ENCODE measurements at regions not wholly inside any gene's neighbourhood (a gene's known extent, or its start where the extent isn't known, plus 50 kb on each side); places are given as distances from the start of the nearest gene placed in this dataset.

- intact Hi-C loops (cut with DNase I): loop anchor here (10.0 kb wide), 1 partner anchor 133 kb away; no protein-coding TSS in a partner anchor
- ATAC-seq (ENCODE audit: poor library complexity): peak; percentile 51
- peak; percentile 85 for DNase-seq
These were observed 50.0 kb downstream of the NCOR2 start for GRCh38 chr12:124517260-124518050.

GRCh38 chr12:124516850-124517249, 50.6 kb downstream of the NCOR2 start:
- ATAC-seq (ENCODE audit: poor library complexity): no peak
- intact Hi-C loops (cut with DNase I): loop anchor here (10.0 kb wide), 1 partner anchor 132 kb away; no protein-coding TSS in a partner anchor
- DNase-seq: no peak

DNA sequence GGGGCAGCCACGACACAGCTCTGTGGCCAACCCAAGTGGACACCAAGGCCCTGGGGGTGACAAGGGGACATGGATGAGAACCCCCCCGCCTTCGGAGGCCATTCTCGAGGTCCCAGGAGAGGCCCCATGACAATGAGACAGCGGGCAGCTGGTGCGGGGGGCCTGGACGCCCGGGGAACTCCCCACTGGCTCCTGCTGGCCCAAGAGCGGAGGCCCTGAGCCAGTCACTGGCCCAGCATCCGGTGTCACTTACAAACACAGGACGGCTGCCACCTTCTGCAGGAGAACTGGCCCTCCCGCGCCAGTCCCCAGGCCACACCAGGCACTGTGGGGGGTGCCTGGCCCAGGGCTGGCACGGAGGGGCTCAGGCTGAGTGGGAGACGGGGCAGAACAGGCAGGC, 51.4 kb downstream of the NCOR2 start:
- intact Hi-C loops (cut with DNase I): loop anchor here (10.0 kb wide), 1 partner anchor 131 kb away; no protein-coding TSS in a partner anchor
- ATAC-seq (ENCODE audit: poor library complexity): no peak
- peak; percentile 66 for DNase-seq

GRCh38 chr12:124514996-124515932, 52.1 kb downstream of the NCOR2 start:
- DNase-seq (no peak), ATAC-seq (ENCODE audit: poor library complexity) (no peak)
- intact Hi-C loops (cut with DNase I): loop anchor here (10.0 kb wide), 1 partner anchor 130 kb away; no protein-coding TSS in a partner anchor

GRCh38 chr12:124514145-124514995, 53.0 kb downstream of the NCOR2 start:
- intact Hi-C loops (cut with DNase I): loop anchor here (10.0 kb wide), 1 partner anchor 130 kb away; no protein-coding TSS in a partner anchor
- DNase-seq: no peak
- no peak for ATAC-seq (ENCODE audit: poor library complexity)

DNA sequence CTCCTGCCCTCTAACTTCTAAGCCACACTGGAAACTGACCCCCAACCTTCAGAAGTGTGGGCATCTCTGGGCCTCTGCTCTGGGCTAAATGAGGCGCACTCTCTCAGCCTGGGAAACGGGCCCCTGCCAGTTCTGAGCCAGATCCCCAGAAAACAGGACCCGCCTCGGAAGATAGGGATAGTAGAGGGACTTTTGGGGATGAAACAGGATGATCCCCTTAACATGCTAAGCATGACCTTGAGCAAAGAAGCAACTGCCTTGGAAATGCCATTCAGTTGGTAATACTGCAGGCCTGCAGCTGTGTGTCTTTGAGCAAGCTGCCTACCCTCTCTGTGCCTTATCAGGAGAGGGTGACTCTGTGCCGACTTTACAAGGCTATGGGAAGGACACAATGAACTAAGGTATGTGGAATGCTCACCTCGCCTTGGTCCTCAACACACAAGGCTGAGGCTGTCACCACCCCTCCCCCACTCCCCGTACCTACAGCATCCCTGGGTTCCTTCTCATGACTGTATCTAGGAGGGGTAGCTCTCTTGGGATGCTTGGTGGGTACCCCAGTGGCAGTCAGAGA, 54.0 kb downstream of the NCOR2 start:
- ATAC-seq (ENCODE audit: poor library complexity) (no peak), DNase-seq (no peak)
- intact Hi-C loops (cut with DNase I): loop anchor here (10.0 kb wide), 1 partner anchor 129 kb away; no protein-coding TSS in a partner anchor

DNA sequence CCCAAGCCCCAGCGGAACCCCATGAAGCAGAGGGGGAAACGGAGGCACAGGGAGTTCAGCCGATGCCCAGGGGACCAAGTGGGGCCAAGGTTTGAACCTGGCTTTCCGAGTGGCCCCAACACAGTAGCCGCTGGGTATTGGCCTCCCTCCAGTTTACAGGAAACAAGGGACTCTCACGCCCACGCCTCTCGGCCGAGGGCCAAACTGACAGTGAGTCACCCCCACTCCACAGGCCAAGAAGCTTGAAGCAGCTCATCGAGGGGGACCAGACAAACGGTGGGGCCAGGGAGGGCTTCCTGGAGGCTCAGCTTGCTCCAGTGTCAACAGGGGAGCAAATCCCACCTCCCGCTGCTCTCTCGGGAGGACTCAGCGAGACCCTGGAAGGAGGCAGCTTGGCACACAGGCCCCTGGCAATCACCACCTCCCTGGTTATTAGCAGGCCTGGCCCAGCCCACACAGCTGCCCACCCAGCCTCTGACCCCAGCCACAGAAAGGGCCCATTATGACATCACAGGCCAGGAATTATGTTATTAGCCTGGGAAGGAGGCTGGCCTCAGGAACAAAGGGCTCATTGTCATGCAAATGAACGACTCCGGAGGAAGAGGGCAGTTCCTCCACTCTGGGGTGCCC, 54.6 kb downstream of the NCOR2 start:
- intact Hi-C loops (cut with DNase I): loop anchor here (10.0 kb wide), 1 partner anchor 128 kb away; no protein-coding TSS in a partner anchor
- DNase-seq (peak; percentile 92), ATAC-seq (ENCODE audit: poor library complexity) (peak; percentile 5)

DNA sequence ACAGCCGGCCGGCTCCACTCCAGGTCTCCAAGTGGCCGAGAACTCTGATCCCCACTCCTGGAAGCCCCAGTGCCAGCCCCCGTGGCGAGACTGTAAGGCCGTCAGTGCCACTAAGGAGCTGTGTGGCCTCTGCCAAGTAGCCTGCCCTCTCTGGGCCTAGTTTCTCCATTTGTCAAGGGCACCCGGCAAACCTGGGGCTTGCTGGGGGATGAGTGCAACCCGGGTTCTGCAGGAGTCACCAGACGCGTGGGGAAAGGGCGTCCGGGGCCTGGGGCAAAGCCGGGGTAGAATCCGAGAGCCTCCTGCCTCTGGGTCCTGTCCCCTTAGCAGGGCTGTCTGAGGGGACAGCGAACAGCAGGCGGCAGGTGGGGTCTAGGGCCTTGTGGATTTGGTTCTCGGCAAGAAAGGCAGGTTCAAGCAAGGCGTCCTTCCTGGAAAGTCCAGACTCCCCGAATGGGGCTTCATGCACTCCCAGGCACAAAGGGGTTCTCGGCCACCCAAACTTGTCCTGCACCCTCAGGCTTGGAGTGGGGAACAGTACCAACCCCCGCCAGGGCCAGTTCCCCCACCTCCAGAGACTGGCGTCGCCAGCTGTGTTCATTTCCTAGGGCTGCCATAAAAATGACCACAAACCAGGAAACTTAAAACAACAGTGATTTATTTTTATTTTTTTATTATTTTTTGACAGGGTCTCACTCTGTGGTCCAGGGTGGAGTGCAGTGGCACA, 56.0 kb downstream of the NCOR2 start:
- intact Hi-C loops (cut with DNase I): loop anchor here (10.0 kb wide), 1 partner anchor 127 kb away; no protein-coding TSS in a partner anchor
- ATAC-seq (ENCODE audit: poor library complexity) (no peak), DNase-seq (no peak)

DNA sequence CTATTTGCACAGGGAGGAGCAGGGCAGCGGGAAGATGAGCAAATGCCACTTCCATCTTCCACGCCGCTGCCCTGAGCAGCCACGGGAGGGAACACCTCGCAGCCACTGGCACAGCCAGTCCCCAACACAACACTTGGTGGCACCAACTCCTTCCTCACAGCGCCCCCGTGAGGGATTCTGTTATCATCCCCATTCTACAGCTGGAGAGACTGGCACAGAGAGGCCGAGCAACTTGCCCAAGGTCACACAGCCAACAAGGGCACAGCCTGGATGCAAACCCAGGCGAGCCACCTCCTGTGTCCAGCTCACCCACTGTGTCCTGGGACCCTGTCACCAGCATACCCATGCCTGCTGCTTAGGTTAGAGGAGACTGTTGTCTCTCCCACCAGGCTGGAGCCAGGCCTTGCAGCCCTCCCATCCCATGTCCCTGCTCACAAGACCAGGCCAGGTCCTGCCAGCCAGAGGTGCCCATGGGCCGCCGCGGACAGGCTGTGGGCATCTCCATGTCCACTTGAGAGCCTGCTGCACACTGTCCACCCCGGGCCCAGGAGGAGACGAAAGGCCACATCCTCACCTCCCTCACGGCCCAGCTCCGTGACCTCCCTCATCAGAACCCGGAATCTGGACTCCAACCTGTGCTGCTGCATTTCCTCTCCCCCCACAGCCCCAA, 57.0 kb downstream of the NCOR2 start:
- DNase-seq (no peak), ATAC-seq (ENCODE audit: poor library complexity) (no peak)
- intact Hi-C loops (cut with DNase I): loop anchor here (10.0 kb wide), 1 partner anchor 126 kb away; no protein-coding TSS in a partner anchor

- intact Hi-C loops (cut with DNase I): loop anchor here (10.0 kb wide), 1 partner anchor 125 kb away; no protein-coding TSS in a partner anchor
- ATAC-seq (ENCODE audit: poor library complexity): peak; percentile 63
- DNase-seq: peak; percentile 80
These were observed 57.6 kb downstream of the NCOR2 start for GRCh38 chr12:124509676-124510300.

DNA sequence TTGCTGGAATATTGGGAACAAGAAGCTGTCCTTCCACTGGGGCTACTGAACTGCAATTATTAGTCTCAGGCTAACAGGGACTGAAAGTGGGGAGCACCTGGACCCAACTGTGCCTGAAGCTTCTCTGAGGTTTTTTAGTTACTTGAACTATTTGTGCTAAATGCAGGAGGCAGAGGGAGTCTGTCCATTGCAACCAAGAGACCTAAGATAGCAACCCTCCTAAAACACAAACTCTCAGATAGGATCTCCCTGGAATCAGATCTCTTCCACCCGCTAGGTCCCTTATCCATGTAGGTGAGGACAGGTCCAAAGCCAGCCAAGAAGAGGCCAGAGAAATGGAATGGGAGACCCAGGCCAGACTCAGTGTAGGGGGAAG, 58.1 kb downstream of the NCOR2 start:
- ATAC-seq (ENCODE audit: poor library complexity) (no peak), DNase-seq (no peak)
- intact Hi-C loops (cut with DNase I): no loop called here

GRCh38 chr12:124508381-124509079, 58.9 kb downstream of the NCOR2 start:
- ATAC-seq (ENCODE audit: poor library complexity) (no peak), DNase-seq (no peak)
- intact Hi-C loops (cut with DNase I): no loop called here

GRCh38 chr12:124507188-124508109, 60.0 kb downstream of the NCOR2 start:
- ATAC-seq (ENCODE audit: poor library complexity) (peak; percentile 17), DNase-seq (peak; percentile 78)
- intact Hi-C loops (cut with DNase I): no loop called here

DNA sequence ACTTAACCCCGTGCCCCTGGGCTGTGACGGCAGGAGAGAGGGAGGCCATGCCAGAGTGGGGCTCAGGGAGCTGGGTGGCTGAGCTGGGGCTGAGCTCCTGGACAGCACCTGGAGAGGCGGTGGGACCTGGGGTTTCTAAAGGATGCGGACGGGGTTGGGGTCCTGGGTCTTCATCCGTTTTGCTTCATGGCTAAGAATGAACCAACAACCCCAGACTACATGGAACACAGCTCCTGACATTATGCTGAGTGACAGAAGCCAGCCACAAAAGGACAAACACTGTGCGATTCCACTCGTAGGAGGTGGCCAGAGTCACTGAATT, 60.6 kb downstream of the NCOR2 start:
- intact Hi-C loops (cut with DNase I): no loop called here
- no peak for DNase-seq
- ATAC-seq (ENCODE audit: poor library complexity): no peak
